Right lung (tissue), 2 donors: ENCODE measurements at regions not wholly inside any gene's neighbourhood (a gene's known extent, or its start where the extent isn't known, plus 50 kb on each side); places are given as distances from the start of the nearest gene placed in this dataset.

Source experiments
- DNase-seq, 2 donors: peaks; one replicate each; pipeline ENCODE4 v3.0.0-alpha.2; 2013

GRCh38 chr6:22621701-22622100, 52.3 kb downstream of the HDGFL1 start:
- DNase-seq = no peak

- no peak for DNase-seq
Measured at GRCh38 chr6:22622351-22622750, 53.0 kb downstream of the HDGFL1 start.

GRCh38 chr6:22622813-22623212, 53.4 kb downstream of the HDGFL1 start:
- DNase-seq = no peak

- DNase-seq = no peak
Measured at GRCh38 chr6:22627644-22628043, 58.3 kb downstream of the HDGFL1 start.

GRCh38 chr6:22631091-22631490, 61.7 kb downstream of the HDGFL1 start:
- DNase-seq = peak in 1 of 2 donors; percentile 27

GRCh38 chr6:22632581-22633145, 63.3 kb downstream of the HDGFL1 start:
- no peak for DNase-seq

GRCh38 chr6:22636452-22636851, 67.1 kb downstream of the HDGFL1 start:
- no peak for DNase-seq

GRCh38 chr6:22637782-22638181, 68.4 kb downstream of the HDGFL1 start:
- no peak for DNase-seq

GRCh38 chr6:22638320-22638719, 69.0 kb downstream of the HDGFL1 start:
- DNase-seq = no peak

- no peak for DNase-seq
Measured at GRCh38 chr6:22642254-22642653, 72.9 kb downstream of the HDGFL1 start.

GRCh38 chr6:22643780-22644179, 74.4 kb downstream of the HDGFL1 start:
- DNase-seq = no peak

- DNase-seq = peak in 1 of 2 donors; percentile 22
Measured at GRCh38 chr6:22647719-22648118, 78.4 kb downstream of the HDGFL1 start.

GRCh38 chr6:22651731-22652130, 82.4 kb downstream of the HDGFL1 start:
- no peak for DNase-seq

GRCh38 chr6:22653980-22654610, 84.7 kb downstream of the HDGFL1 start:
- DNase-seq = no peak

- DNase-seq = no peak
Measured at GRCh38 chr6:22656706-22657351, 87.5 kb downstream of the HDGFL1 start.

GRCh38 chr6:22657352-22657980, 88.1 kb downstream of the HDGFL1 start:
- no peak for DNase-seq

GRCh38 chr6:22658183-22658582, 88.8 kb downstream of the HDGFL1 start:
- no peak for DNase-seq

GRCh38 chr6:22658934-22659333, 89.6 kb downstream of the HDGFL1 start:
- DNase-seq = no peak

GRCh38 chr6:22664968-22665367, 95.6 kb downstream of the HDGFL1 start:
- DNase-seq = no peak

GRCh38 chr6:22666021-22666420, 96.7 kb downstream of the HDGFL1 start:
- DNase-seq = no peak

GRCh38 chr6:22666586-22666985, 97.2 kb downstream of the HDGFL1 start:
- DNase-seq = no peak

GRCh38 chr6:22667855-22668254, 98.5 kb downstream of the HDGFL1 start:
- no peak for DNase-seq

- no peak for DNase-seq
Measured at GRCh38 chr6:22668307-22668706, 98.9 kb downstream of the HDGFL1 start.
